Vagina (tissue), 2 donors: ENCODE measurements at regions not wholly inside any gene's neighbourhood (a gene's known extent, or its start where the extent isn't known, plus 50 kb on each side); places are given as distances from the start of the nearest gene placed in this dataset.

Source experiments
- DNase-seq, 2 donors: peaks; one replicate each; pipeline ENCODE4 v3.0.0-alpha.2; 2017; ENCODE audit errors: extremely low spot score in 2 of 2
- H3K27ac ChIP-seq: fragments of 200-600 bp; sonication (generic); one replicate; pipeline ENCODE4 v1.5.1; 2019
- H3K27me3 ChIP-seq: fragments of 200-600 bp; sonication (generic); one replicate; pipeline ENCODE4 v1.5.1; 2019
- H3K36me3 ChIP-seq, 2 donors: fragments of 200-600 bp; sonication (generic); one replicate each; pipeline ENCODE4 v1.5.1; 2017 to 2019
- H3K4me1 ChIP-seq: fragments of 200-600 bp; sonication (generic); one replicate; pipeline ENCODE4 v1.5.1; 2019
- H3K4me3 ChIP-seq, 2 donors: fragments of 200-600 bp; sonication (generic); 1 replicate in 1 of 2; 2 replicates in 1 of 2; pipeline ENCODE4 v1.5.1; 2016 to 2019
- H3K9me3 ChIP-seq: fragments of 200-600 bp; sonication (generic); one replicate; pipeline ENCODE4 v1.5.1; 2019
- POLR2A ChIP-seq, 2 donors: fragments of 450-650 bp; IDR thresholded peaks; one replicate each; pipeline ENCODE4 v1.6.1; 2017; ENCODE audit warnings: antibody characterized with exemption in 2 of 2, mild to moderate bottlenecking in 2 of 2, moderate library complexity in 2 of 2
- POLR2AphosphoS5 ChIP-seq, 2 donors: sonication (generic); formaldehyde crosslinking; IDR thresholded peaks; one replicate each; pipeline ENCODE4 v1.9.0; 2017; ENCODE audit warnings: antibody characterized with exemption in 2 of 2, mild to moderate bottlenecking in 2 of 2, low read depth in 1 of 2; ENCODE audit not compliant: insufficient read depth in 1 of 2
- intact Hi-C: fragments of 100-400 bp; cut with DNase I; formaldehyde crosslinking; loops from one replicate; pipeline ENCODE4 v1.15.1; 2023
- TF ChIP-seq, protein P1 (sequence below), 3 experiments: fragments of 450-650 bp in 2 of 3; fragments of 200-600 bp in 1 of 3; sonication (generic) in 1 of 3; IDR thresholded peaks; one replicate each; pipeline ENCODE4 v1.5.1; 2017 to 2019; ENCODE audit warnings: antibody characterized with exemption in 3 of 3, mild to moderate bottlenecking in 2 of 3, moderate library complexity in 2 of 3

DNA sequence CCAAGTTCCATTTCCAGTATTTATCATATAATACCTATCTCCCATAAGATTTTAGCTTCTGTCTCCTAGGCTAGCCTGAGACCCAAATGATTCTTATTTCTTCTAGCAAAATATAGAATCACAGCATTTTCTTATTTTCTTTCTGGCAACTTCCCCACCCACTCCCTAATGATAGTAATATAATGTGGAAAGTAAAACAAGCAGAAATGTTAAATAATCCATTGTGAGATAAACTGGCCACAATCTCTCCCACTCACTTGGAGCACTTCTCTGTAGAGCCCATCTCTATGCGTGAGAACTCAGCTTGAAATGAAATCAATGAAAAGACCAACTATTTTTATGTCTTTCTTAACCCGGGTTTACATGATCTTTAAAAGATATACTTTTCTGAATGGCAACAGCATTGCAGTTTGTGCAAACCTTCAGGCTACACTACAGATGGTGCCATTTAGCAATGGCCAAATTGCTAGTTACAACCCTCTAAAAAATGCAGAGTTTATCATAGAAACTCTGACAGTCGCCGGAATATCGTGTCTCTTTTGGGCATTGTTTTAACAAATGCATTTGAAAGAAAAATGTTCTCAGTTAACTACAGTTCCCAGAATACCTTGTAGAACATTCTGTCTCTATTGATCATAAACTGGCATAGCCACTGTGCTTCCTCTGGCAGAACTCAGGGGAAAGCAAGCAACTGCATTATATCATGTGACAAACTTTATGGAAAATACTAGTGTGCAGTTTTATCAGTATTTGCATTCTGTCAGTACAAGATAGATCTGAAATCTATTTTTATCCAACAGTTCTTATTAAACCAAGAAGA lies 1407.4 kb upstream of the ZEB2 start:
- H3K27ac ChIP-seq = no peak overlapping the region
- DNase-seq = no peak
- no peaks in the 10 kb centered on the region for H3K27me3 ChIP-seq
- H3K36me3 ChIP-seq = no peaks in the 10 kb centered on the region
- TF ChIP-seq POLR2AphosphoS5 (IDR thresholded peaks at IDR 0.05; ENCODE audit: insufficient read depth in 1 of 2, low read depth in 1 of 2) (no peak), POLR2A (IDR thresholded peaks at IDR 0.05) (no peak)
- TF ChIP-seq, protein P1, sequence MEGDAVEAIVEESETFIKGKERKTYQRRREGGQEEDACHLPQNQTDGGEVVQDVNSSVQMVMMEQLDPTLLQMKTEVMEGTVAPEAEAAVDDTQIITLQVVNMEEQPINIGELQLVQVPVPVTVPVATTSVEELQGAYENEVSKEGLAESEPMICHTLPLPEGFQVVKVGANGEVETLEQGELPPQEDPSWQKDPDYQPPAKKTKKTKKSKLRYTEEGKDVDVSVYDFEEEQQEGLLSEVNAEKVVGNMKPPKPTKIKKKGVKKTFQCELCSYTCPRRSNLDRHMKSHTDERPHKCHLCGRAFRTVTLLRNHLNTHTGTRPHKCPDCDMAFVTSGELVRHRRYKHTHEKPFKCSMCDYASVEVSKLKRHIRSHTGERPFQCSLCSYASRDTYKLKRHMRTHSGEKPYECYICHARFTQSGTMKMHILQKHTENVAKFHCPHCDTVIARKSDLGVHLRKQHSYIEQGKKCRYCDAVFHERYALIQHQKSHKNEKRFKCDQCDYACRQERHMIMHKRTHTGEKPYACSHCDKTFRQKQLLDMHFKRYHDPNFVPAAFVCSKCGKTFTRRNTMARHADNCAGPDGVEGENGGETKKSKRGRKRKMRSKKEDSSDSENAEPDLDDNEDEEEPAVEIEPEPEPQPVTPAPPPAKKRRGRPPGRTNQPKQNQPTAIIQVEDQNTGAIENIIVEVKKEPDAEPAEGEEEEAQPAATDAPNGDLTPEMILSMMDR (IDR thresholded peaks at IDR 0.05) = no peak
- intact Hi-C loops = no loop called here
- no peaks in the 10 kb centered on the region for H3K4me1 ChIP-seq
- no peaks in the 10 kb centered on the region for H3K9me3 ChIP-seq
- no peak overlapping the region for H3K4me3 ChIP-seq

- no peaks in the 10 kb centered on the region for H3K4me1 ChIP-seq
- intact Hi-C loops = no loop called here
- H3K27ac ChIP-seq = no peak overlapping the region
- H3K36me3 ChIP-seq = no peaks in the 10 kb centered on the region
- no peak for DNase-seq
- H3K9me3 ChIP-seq = no peaks in the 10 kb centered on the region
- no peak overlapping the region for H3K4me3 ChIP-seq
- TF ChIP-seq POLR2A (IDR thresholded peaks at IDR 0.05) (no peak), POLR2AphosphoS5 (IDR thresholded peaks at IDR 0.05; ENCODE audit: insufficient read depth in 1 of 2, low read depth in 1 of 2) (no peak)
- TF ChIP-seq, protein P1 (IDR thresholded peaks at IDR 0.05) = no peak
- H3K27me3 ChIP-seq = no peaks in the 10 kb centered on the region
Measured at GRCh38 chr2:145925591-145925990, 1405.7 kb upstream of the ZEB2 start.

DNA sequence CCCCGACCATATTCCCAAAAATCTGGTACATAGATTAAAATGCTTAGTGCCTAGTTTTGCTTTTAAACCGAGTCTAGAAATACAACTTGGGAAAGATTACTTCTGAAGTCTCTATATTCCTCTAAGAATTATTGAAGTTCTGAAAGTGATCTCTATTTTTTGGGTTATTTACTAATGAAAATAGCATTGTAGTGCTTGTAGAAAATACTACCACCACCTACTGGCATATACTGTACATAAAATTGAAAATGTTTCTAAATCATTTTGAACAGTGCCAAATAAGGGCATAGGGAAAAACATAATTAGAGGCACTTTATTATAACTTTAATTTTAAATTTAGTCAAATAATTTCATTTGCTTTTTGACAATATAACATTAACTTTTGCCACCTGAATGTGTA lies 1399.6 kb upstream of the ZEB2 start:
- intact Hi-C loops = no loop called here
- TF ChIP-seq, protein P1 (IDR thresholded peaks at IDR 0.05) = no peak
- no peak for TF ChIP-seq POLR2AphosphoS5 (IDR thresholded peaks at IDR 0.05; ENCODE audit: insufficient read depth in 1 of 2, low read depth in 1 of 2)
- no peak for TF ChIP-seq POLR2A (IDR thresholded peaks at IDR 0.05)
- no peaks in the 10 kb centered on the region for H3K4me1 ChIP-seq

GRCh38 chr2:145918951-145919350 lies 1399.0 kb upstream of the ZEB2 start:
- Histone ChIP-seq H3K36me3 (no peaks in the 10 kb centered on the region), H3K27ac (no peak overlapping the region), H3K27me3 (no peaks in the 10 kb centered on the region), H3K4me3 (no peak overlapping the region), H3K9me3 (no peaks in the 10 kb centered on the region), H3K4me1 (no peaks in the 10 kb centered on the region)
- DNase-seq = no peak
- TF ChIP-seq POLR2A (IDR thresholded peaks at IDR 0.05) (no peak), POLR2AphosphoS5 (IDR thresholded peaks at IDR 0.05; ENCODE audit: insufficient read depth in 1 of 2, low read depth in 1 of 2) (no peak)
- TF ChIP-seq, protein P1 (IDR thresholded peaks at IDR 0.05) = no peak
- intact Hi-C loops = no loop called here

More for the DNA sequence above, 1399.6 kb upstream of the ZEB2 start:
- Histone ChIP-seq H3K4me3 (no peak overlapping the region), H3K36me3 (no peaks in the 10 kb centered on the region), H3K27ac (no peak overlapping the region), H3K9me3 (no peaks in the 10 kb centered on the region), H3K27me3 (no peaks in the 10 kb centered on the region)
- DNase-seq = no peak

DNA sequence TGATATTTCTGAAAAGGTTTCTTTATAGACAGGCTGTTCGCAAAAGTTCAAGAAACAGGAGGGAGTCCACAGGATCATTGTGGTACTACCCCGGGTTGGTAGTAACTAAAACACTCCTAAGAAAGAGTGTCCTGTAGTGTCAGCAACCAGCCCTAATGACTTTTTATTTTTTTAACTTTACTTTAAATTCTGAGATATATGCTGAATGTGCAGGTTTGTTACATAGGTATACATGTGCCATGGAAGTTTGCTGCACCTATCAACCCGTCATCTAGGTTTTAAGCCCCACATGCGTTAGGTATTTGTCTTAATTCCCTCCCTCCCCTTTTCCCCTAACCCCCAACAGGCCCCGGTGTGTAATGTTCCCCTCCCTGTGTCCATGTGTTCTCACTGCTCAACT lies 1396.9 kb upstream of the ZEB2 start:
- no peaks in the 10 kb centered on the region for H3K4me1 ChIP-seq
- no peak overlapping the region for H3K4me3 ChIP-seq

More for the DNA sequence above, 1396.9 kb upstream of the ZEB2 start:
- Histone ChIP-seq H3K36me3 (no peaks in the 10 kb centered on the region), H3K27me3 (no peaks in the 10 kb centered on the region), H3K9me3 (no peaks in the 10 kb centered on the region), H3K27ac (no peak overlapping the region)
- DNase-seq = no peak
- intact Hi-C loops = no loop called here
- TF ChIP-seq POLR2AphosphoS5 (IDR thresholded peaks at IDR 0.05; ENCODE audit: insufficient read depth in 1 of 2, low read depth in 1 of 2) (no peak), POLR2A (IDR thresholded peaks at IDR 0.05) (no peak)
- TF ChIP-seq, protein P1 (IDR thresholded peaks at IDR 0.05) = no peak
